ENCODE measurements at regions not wholly inside any gene's neighbourhood (a gene's known extent, or its start where the extent isn't known, plus 50 kb on each side); places are given as distances from the start of the nearest gene placed in this dataset.

DNA sequence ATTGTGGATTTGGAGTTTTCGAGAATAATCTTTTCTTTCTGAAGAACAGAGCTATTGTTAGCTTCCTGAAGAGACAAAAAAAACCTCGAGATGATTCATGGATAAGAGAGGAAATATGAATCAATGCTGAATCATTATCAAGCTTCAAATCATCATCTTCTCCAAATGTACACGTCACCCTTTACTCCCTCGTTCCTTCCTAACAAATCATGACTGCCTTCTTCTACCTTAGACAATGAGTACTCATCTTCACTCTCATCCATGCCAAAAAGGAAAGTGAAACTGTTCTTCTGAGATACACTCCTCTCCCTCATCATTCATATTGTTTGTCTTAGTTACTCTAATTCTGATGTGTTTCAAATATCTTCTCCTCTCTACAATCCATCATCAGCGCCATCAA is 1115.8 kb upstream of the ATXN7L3B start:
- Histone ChIP-seq H2BK120ac (replicated peaks; ENCODE audit: low read depth, low read length) (no peak overlapping the region), H3K27me3 (replicated peaks in 1 of 4; ENCODE audit: control insufficient read depth in 3 of 4, extremely low read depth in 1 of 4, insufficient read depth in 3 of 4, low read length in 3 of 4) (no peaks in the 10 kb centered on the region), H3K79me2 (ENCODE audit: control insufficient read depth in 1 of 2, insufficient read depth in 2 of 2, low read length in 2 of 2) (no peaks in the 10 kb centered on the region), H3K9me3 (ENCODE audit: insufficient read depth in 2 of 2, low read depth in 1 of 2, low read length in 1 of 2) (peaks cover 20 to 22% of the 10 kb centered on the region in 2 experiments), H3K4ac (replicated peaks; ENCODE audit: insufficient read length, low read depth, low read length) (no peak overlapping the region), H4K5ac (ENCODE audit: insufficient read length, low read depth, low read length) (no peak overlapping the region), H3K56ac (replicated peaks; ENCODE audit: insufficient read length, low read depth, low read length) (no peak overlapping the region), H2AFZ (ENCODE audit: low read length) (no peak overlapping the region), H3K4me1 (replicated peaks in 1 of 4; ENCODE audit: control insufficient read depth in 3 of 4, insufficient read depth in 4 of 4, low read length in 3 of 4) (no peaks in the 10 kb centered on the region), H3K23me2 (ENCODE audit: low read depth, low read length) (no peaks in the 10 kb centered on the region; the same call in 1 of the 2 replicates), H2BK15ac (ENCODE audit: low read length) (no peak overlapping the region), H2AK5ac (ENCODE audit: low read depth, low read length) (no peak overlapping the region), H2BK20ac (ENCODE audit: low read length) (no peak overlapping the region), H4K20me1 (replicated peaks in 1 of 2; ENCODE audit: control insufficient read depth in 1 of 2, insufficient read depth in 2 of 2, low read length in 2 of 2) (no peaks in the 10 kb centered on the region), H4K91ac (replicated peaks; ENCODE audit: insufficient read length, low read length) (no peak overlapping the region), H3K27ac (ENCODE audit: low read depth, low read length) (no peak overlapping the region), H2BK12ac (ENCODE audit: low read depth, low read length) (no peak overlapping the region), H3K79me1 (ENCODE audit: low read depth, low read length) (no peaks in the 10 kb centered on the region), H3K4me2 (ENCODE audit: insufficient read depth in 1 of 2, low read depth in 2 of 2, low read length in 2 of 2) (no peak overlapping the region), H3K18ac (ENCODE audit: extremely low read depth, low read length) (no peak overlapping the region), H3K14ac (ENCODE audit: insufficient read length) (no peak overlapping the region), H4K8ac (ENCODE audit: extremely low read depth, insufficient read depth, low read length) (no peak overlapping the region), H3K4me3 (ENCODE audit: extremely low read depth in 1 of 4, insufficient read depth in 2 of 4, low read depth in 3 of 4, low read length in 4 of 4) (no peak overlapping the region), H3K36me3 (ENCODE audit: control insufficient read depth in 2 of 4, insufficient read depth in 4 of 4, low read length in 3 of 4) (peaks cover 0 to 6% (median 0%) of the 10 kb centered on the region in 4 experiments; a peak in 2 of 8 replicates), H3K23ac (ENCODE audit: insufficient read length) (no peak overlapping the region), H2BK5ac (ENCODE audit: low read depth, low read length) (no peak overlapping the region), H3K9ac (replicated peaks in 1 of 4; ENCODE audit: extremely low read depth in 1 of 4, low read depth in 3 of 4, low read length in 3 of 4) (no peak overlapping the region)
- ChIA-PET CTCF (ENCODE audit: partially characterized antibody) (no interaction called here), POLR2A (ENCODE audit: partially characterized antibody) (no interaction called here)
- 92 to 100% methylated on average over 1 to 5 of the region's 5 CpGs for WGBS, 2 experiments (ENCODE audit: extremely low coverage in 1 of 2, insufficient coverage in 1 of 2, insufficient read length in 1 of 2, insufficient replicate concordance in 2 of 2, low coverage in 1 of 2, low lambda C conversion rate in 2 of 2, missing lambda C conversion rate in 1 of 2)
- no peak for FAIRE-seq
- no peak for DNase-seq (ENCODE audit: low read depth in 1 of 2, low spot score in 2 of 2)
- no peak for TF ChIP-seq TAF1 (IDR thresholded peaks at IDR 0.05; ENCODE audit: low read depth, low read length)
- TF ChIP-seq RXRA (IDR thresholded peaks at IDR 0.05; ENCODE audit: insufficient read depth, low read depth, low read length) = no peak
- no peak for TF ChIP-seq CEBPB (IDR thresholded peaks at IDR 0.05; ENCODE audit: low read depth, low read length)
- no peak for TF ChIP-seq TBP (IDR thresholded peaks at IDR 0.05; ENCODE audit: low read depth, low read length)
- no peak for TF ChIP-seq BACH1 (IDR thresholded peaks at IDR 0.05; ENCODE audit: low read length)
- TF ChIP-seq, protein P1, sequence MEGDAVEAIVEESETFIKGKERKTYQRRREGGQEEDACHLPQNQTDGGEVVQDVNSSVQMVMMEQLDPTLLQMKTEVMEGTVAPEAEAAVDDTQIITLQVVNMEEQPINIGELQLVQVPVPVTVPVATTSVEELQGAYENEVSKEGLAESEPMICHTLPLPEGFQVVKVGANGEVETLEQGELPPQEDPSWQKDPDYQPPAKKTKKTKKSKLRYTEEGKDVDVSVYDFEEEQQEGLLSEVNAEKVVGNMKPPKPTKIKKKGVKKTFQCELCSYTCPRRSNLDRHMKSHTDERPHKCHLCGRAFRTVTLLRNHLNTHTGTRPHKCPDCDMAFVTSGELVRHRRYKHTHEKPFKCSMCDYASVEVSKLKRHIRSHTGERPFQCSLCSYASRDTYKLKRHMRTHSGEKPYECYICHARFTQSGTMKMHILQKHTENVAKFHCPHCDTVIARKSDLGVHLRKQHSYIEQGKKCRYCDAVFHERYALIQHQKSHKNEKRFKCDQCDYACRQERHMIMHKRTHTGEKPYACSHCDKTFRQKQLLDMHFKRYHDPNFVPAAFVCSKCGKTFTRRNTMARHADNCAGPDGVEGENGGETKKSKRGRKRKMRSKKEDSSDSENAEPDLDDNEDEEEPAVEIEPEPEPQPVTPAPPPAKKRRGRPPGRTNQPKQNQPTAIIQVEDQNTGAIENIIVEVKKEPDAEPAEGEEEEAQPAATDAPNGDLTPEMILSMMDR (IDR thresholded peaks at IDR 0.05; ENCODE audit: control extremely low read depth in 1 of 3, insufficient read depth in 1 of 3, low read depth in 1 of 3, low read length in 3 of 3) = no peak
- TF ChIP-seq, protein P2, sequence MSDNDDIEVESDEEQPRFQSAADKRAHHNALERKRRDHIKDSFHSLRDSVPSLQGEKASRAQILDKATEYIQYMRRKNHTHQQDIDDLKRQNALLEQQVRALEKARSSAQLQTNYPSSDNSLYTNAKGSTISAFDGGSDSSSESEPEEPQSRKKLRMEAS (IDR thresholded peaks at IDR 0.05) = no peak
- TF ChIP-seq BCL11A (IDR thresholded peaks at IDR 0.05; ENCODE audit: low read depth in 2 of 2, low read length in 2 of 2) = no peak
- no peak for TF ChIP-seq SP2 (IDR thresholded peaks at IDR 0.05; ENCODE audit: low read length)
- no peak for TF ChIP-seq TCF12 (IDR thresholded peaks at IDR 0.05; ENCODE audit: low read depth, low read length)
- no peak for TF ChIP-seq JUN (IDR thresholded peaks at IDR 0.05; ENCODE audit: low read depth, low read length)
- TF ChIP-seq HDAC6 (IDR thresholded peaks at IDR 0.05; ENCODE audit: low read depth, low read length) = no peak
- TF ChIP-seq NRF1 (IDR thresholded peaks at IDR 0.05; ENCODE audit: low read depth, low read length) = no peak
- TF ChIP-seq PHF8 (conservative IDR thresholded peaks at IDR 0.05; ENCODE audit: low read depth, low read length) = no peak

Measured in H1 (cell line).